Pancreas (tissue), 10 donors: ENCODE measurements at regions not wholly inside any gene's neighbourhood (a gene's known extent, or its start where the extent isn't known, plus 50 kb on each side); places are given as distances from the start of the nearest gene placed in this dataset.

Experiments
- ATAC-seq, 4 donors: fragments of 200-7000 bp; cut with Tn5 transposase; one replicate each; pipeline versions ENCODE4 v1.8.0 to v1.9.1; 2020; ENCODE audit warnings: mild to moderate bottlenecking in 4 of 4, moderate library complexity in 4 of 4
- DNase-seq, 6 donors: peaks; one replicate each; pipeline ENCODE4 v3.0.0-alpha.2; 2020
- FAIRE-seq: peaks from 2 replicates; lab custom pipeline; 2012; peaks lifted over from hg19 to GRCh38; lab: Jason Lieb, UNC
- H3K27ac ChIP-seq, 4 donors: fragments of 200-600 bp; sonication (generic); 1 replicate in 3 of 4; 2 replicates in 1 of 4; pipeline versions ENCODE4 v1.5.0 to v1.8.0; 2020
- H3K27me3 ChIP-seq, 4 donors: fragments of 200-600 bp; one replicate each; pipeline ENCODE4 v1.8.0; 2021
- H3K36me3 ChIP-seq, 3 donors: fragments of 200-600 bp; sonication (generic) in 1 of 3; one replicate each; pipeline versions ENCODE4 v1.5.0 to v1.8.0; 2020 to 2021
- H3K4me1 ChIP-seq, 3 donors: fragments of 200-600 bp; one replicate each; pipeline ENCODE4 v1.8.0; 2021
- H3K4me3 ChIP-seq, 4 donors: fragments of 200-600 bp; sonication (generic) in 2 of 4; one replicate each; pipeline versions ENCODE4 v1.5.0 to v1.8.0; 2020 to 2021
- H3K9me3 ChIP-seq, 4 donors: fragments of 200-600 bp; one replicate each; pipeline ENCODE4 v1.8.0; 2021
- whole genome bisulfite sequencing, 2 donors: extraction: QIAGEN DNeasy Blood & Tissue Kit; methylation state at CpG; one replicate each; pipeline ENCODE4 v1.1.7; 2013; 5-methylcytosine and 5-hydroxymethylcytosine counted together
- intact Hi-C, 3 donors: fragments of 100-400 bp; cut with DNase I; formaldehyde crosslinking; loops; one replicate each; pipeline versions ENCODE4 v1.11.1 to v1.14.2; 2022
- TF ChIP-seq, protein P1 (sequence below), 4 donors: fragments of 200-600 bp; sonication (generic) in 3 of 4; IDR thresholded peaks; one replicate each; pipeline versions ENCODE4 v1.5.0 to v1.8.0; 2021; ENCODE audit warnings: antibody characterized with exemption in 4 of 4
- donor health status: healthy with polysubstance abuse.
- donor health status: DM: no; HTN: no; CAD: no; lungs with moderate emphysema.
- donor health status: DM: no; HTN: no; CAD: no.
- donor health status: control.
- donor health status: control.
- donor health status: Bipolar disorder and iron deficiency.
- donor health status: DM: yes; HTN: yes; CAD: no.
- donor health status: DM: no; HTN: no; CAD: no.
- donor health status: DM: no; HTN: no; CAD: no.
- donor health status: DM: yes; HTN: yes; CAD: no.

DNA sequence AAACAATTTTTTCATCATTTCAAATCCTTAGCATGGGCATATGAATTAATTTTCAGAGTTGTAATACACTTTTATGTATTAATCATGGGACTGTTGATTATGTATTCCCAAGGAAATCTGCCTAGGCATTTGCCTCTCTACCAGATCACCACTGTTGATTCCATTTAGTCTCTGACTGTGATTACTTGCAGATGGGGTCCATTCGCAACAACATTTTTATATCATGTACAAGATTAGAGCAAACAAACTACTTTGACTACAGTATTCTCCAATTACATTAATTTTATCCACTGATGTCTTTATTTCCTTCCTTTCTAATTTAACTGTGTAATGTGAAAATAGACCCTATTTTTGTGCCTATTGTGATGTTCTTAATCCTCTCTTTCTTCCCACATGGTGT, 831.4 kb upstream of the SLC35B3 start:
- no peak for ATAC-seq
- no peak for DNase-seq

DNA sequence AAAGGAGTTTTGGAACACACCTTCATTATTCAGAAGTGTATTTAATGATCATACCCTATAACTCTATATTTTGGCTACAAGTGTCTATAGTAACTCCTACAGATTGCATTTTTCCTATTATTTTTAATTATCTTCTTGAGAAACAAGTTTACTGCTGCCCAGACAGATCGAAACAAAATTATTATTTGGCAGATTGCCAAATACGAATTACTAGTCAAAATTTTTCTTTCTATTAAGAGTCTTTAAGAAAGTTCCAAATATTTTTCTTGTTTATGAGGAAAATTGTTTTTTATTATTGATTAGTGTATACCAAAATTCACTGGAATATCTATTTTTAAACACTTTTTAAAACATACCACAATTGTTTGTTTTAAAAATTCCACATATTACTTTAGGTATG, 821.9 kb upstream of the SLC35B3 start:
- WGBS, 2 donors: 45 to 46% methylated on average over 2 of the region's 2 CpGs
- H3K9me3 ChIP-seq: no peaks in the 10 kb centered on the region
- TF ChIP-seq, protein P1, sequence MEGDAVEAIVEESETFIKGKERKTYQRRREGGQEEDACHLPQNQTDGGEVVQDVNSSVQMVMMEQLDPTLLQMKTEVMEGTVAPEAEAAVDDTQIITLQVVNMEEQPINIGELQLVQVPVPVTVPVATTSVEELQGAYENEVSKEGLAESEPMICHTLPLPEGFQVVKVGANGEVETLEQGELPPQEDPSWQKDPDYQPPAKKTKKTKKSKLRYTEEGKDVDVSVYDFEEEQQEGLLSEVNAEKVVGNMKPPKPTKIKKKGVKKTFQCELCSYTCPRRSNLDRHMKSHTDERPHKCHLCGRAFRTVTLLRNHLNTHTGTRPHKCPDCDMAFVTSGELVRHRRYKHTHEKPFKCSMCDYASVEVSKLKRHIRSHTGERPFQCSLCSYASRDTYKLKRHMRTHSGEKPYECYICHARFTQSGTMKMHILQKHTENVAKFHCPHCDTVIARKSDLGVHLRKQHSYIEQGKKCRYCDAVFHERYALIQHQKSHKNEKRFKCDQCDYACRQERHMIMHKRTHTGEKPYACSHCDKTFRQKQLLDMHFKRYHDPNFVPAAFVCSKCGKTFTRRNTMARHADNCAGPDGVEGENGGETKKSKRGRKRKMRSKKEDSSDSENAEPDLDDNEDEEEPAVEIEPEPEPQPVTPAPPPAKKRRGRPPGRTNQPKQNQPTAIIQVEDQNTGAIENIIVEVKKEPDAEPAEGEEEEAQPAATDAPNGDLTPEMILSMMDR (IDR thresholded peaks at IDR 0.05): no peak
- no peaks in the 10 kb centered on the region for H3K4me1 ChIP-seq
- H3K4me3 ChIP-seq: no peak overlapping the region
- FAIRE-seq: no peak
- H3K36me3 ChIP-seq: no peaks in the 10 kb centered on the region
- H3K27ac ChIP-seq: no peak overlapping the region
- intact Hi-C loops: no loop called here
- ATAC-seq: no peak
- DNase-seq: no peak
- H3K27me3 ChIP-seq: no peaks in the 10 kb centered on the region

More for the DNA sequence above, 831.4 kb upstream of the SLC35B3 start:
- TF ChIP-seq, protein P1 (IDR thresholded peaks at IDR 0.05): no peak
- no peak overlapping the region for H3K4me3 ChIP-seq
- H3K36me3 ChIP-seq: no peaks in the 10 kb centered on the region
- H3K27me3 ChIP-seq: no peaks in the 10 kb centered on the region
- FAIRE-seq: no peak
- WGBS, 2 donors: 86 to 87% methylated on average over 1 of the region's 1 CpG
- H3K9me3 ChIP-seq: no peaks in the 10 kb centered on the region
- H3K4me1 ChIP-seq: no peaks in the 10 kb centered on the region
- H3K27ac ChIP-seq: no peak overlapping the region
- intact Hi-C loops: no loop called here

DNA sequence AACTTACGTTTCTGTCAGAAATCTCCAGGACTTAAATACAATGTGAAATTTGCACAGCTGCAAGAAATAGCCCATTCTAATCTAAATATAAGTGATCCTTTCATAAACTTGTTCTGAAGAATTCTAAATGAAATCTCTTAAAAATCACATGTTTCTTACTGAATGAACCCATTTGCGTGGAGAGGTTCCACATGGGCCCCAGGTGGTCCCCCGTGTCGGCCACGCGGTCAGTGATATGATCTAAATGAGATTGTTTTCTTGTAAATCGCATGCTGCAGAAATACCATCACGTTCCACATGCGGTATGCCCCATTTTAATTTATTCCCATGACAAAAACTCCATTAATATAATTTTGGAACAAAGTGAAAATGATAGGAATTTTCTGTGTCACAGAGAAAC, 818.9 kb upstream of the SLC35B3 start:
- DNase-seq (no peak), FAIRE-seq (no peak), ATAC-seq (no peak)
- Histone ChIP-seq H3K9me3 (no peaks in the 10 kb centered on the region), H3K27ac (no peak overlapping the region), H3K27me3 (no peaks in the 10 kb centered on the region), H3K36me3 (no peaks in the 10 kb centered on the region), H3K4me3 (no peak overlapping the region), H3K4me1 (no peaks in the 10 kb centered on the region)
- WGBS, 2 donors: 80 to 86% methylated on average over 9 of the region's 9 CpGs
- TF ChIP-seq, protein P1 (IDR thresholded peaks at IDR 0.05): no peak
- intact Hi-C loops: no loop called here

DNA sequence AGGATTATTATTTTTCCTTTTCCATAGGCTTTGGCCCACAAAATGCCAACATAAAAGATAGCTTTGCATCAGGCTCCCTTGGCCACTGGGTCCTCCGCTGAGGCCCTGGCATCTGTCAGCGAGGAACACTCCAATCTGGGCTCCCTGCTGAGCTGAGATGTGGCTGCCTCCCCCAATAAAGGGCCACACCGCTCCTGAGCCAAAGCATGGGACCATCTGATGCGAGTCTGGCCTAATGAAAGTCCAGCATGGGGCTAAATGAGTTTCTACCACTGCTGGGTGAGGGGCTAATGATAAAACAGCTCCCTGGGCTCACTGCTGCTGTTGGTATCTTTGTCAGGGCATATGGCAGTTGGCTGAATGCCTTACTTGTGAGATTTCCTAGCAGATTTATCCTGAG, 817.5 kb upstream of the SLC35B3 start:
- WGBS, 2 donors: 80 to 86% methylated on average over 4 of the region's 4 CpGs
- Histone ChIP-seq H3K4me1 (no peaks in the 10 kb centered on the region), H3K27me3 (no peaks in the 10 kb centered on the region), H3K4me3 (no peak overlapping the region), H3K36me3 (no peaks in the 10 kb centered on the region), H3K9me3 (no peaks in the 10 kb centered on the region), H3K27ac (no peak overlapping the region)
- intact Hi-C loops: no loop called here
- ATAC-seq (no peak), FAIRE-seq (no peak), DNase-seq (peak in 1 of 6 donors; percentile 22)
- TF ChIP-seq, protein P1 (IDR thresholded peaks at IDR 0.05): no peak

DNA sequence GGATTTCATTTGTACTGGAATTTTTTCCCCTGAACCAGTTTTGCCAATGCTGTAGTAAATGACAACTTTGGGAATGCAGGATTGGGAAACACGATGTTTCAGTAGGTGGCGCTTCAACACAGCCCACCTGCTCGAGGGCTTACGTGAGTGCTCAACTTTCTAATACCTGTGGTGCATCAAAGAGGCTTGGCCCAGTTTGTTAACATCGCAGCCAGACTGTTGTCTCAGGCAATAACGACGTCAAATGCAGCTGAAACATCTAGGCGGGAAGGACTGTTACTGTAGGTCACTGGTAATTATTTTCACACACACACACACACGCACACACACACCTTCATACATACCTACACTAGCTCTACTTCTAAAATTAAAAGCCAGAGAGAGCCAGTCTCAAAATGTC, 815.5 kb upstream of the SLC35B3 start:
- H3K36me3 ChIP-seq: no peaks in the 10 kb centered on the region
- TF ChIP-seq, protein P1 (IDR thresholded peaks at IDR 0.05): peak in 3 of 4 donors; percentile 26 to 61 (median 35)
- WGBS, 2 donors: 12 to 14% methylated on average over 9 of the region's 9 CpGs
- no peak overlapping the region for H3K27ac ChIP-seq
- FAIRE-seq (no peak), DNase-seq (peak; percentile 17 to 64 (median 24)), ATAC-seq (peak; percentile 67 to 89 (median 83))
- H3K9me3 ChIP-seq: no peaks in the 10 kb centered on the region
- no peaks in the 10 kb centered on the region for H3K4me1 ChIP-seq
- no peaks in the 10 kb centered on the region for H3K27me3 ChIP-seq
- intact Hi-C loops: no loop called here
- no peak overlapping the region for H3K4me3 ChIP-seq
